ENCODE measurements at regions not wholly inside any gene's neighbourhood (a gene's known extent, or its start where the extent isn't known, plus 50 kb on each side); places are given as distances from the start of the nearest gene placed in this dataset.

GRCh38 chr1:221923929-221924598, 182.2 kb upstream of the DUSP10 start:
- H3K9me3 ChIP-seq, result no peaks in the 10 kb centered on the region
- no peak overlapping the region for H3K27ac Mint-ChIP-seq (ENCODE audit: unreplicated experiment)
- BruUV-seq (replicated peaks), result no TSS peak
- H3K27me3 ChIP-seq (replicated peaks; ENCODE audit: control insufficient read depth, insufficient read depth, low read length), result no peaks in the 10 kb centered on the region
- H3K4me3 ChIP-seq (ENCODE audit: low read depth, low read length), result no peak overlapping the region
- POLR2A ChIA-PET, result interaction anchor here (0.6 kb wide), 1 partner anchor 1138 kb away, joined by 3 read pairs; no protein-coding TSS in a partner anchor
- no peaks in the 10 kb centered on the region for H3K36me3 ChIP-seq (ENCODE audit: control insufficient read depth, insufficient read depth, low read length)
- intact Hi-C loops (cut with micrococcal nuclease; ENCODE audit: unreplicated experiment), result no loop called here
- H3K4me1 ChIP-seq, result no peaks in the 10 kb centered on the region
- no peak for DNase-seq
- H3K36me3 Mint-ChIP-seq (ENCODE audit: insufficient read depth, unreplicated experiment), result no peaks in the 10 kb centered on the region
- H3K27me3 Mint-ChIP-seq (ENCODE audit: insufficient read depth, unreplicated experiment), result no peaks in the 10 kb centered on the region
- CTCF ChIA-PET, result no interaction called here
- H3K4me1 Mint-ChIP-seq (ENCODE audit: low read depth, unreplicated experiment), result no peaks in the 10 kb centered on the region
- TF ChIP-seq CTCF (IDR thresholded peaks at IDR 0.05; ENCODE audit: insufficient read depth in 1 of 2, low read depth in 1 of 2, low read length in 1 of 2, severe bottlenecking in 1 of 2, unreplicated experiment in 1 of 2), result no peak
- no peak overlapping the region for H3K4me3 Mint-ChIP-seq (ENCODE audit: unreplicated experiment)
- H3K9me3 Mint-ChIP-seq (ENCODE audit: unreplicated experiment), result no peaks in the 10 kb centered on the region

GRCh38 chr1:221921936-221922335, 180.0 kb upstream of the DUSP10 start:
- Mint-ChIP-seq H3K4me1 (ENCODE audit: low read depth, unreplicated experiment) (no peaks in the 10 kb centered on the region), H3K27me3 (ENCODE audit: insufficient read depth, unreplicated experiment) (no peaks in the 10 kb centered on the region), H3K4me3 (ENCODE audit: unreplicated experiment) (no peak overlapping the region), H3K36me3 (ENCODE audit: insufficient read depth, unreplicated experiment) (no peaks in the 10 kb centered on the region), H3K27ac (ENCODE audit: unreplicated experiment) (no peak overlapping the region), H3K9me3 (ENCODE audit: unreplicated experiment) (no peaks in the 10 kb centered on the region)
- TF ChIP-seq CTCF (IDR thresholded peaks at IDR 0.05; ENCODE audit: insufficient read depth in 1 of 2, low read depth in 1 of 2, low read length in 1 of 2, severe bottlenecking in 1 of 2, unreplicated experiment in 1 of 2), result no peak
- no peak for DNase-seq
- CTCF ChIA-PET, result no interaction called here
- no peaks in the 10 kb centered on the region for H3K36me3 ChIP-seq (ENCODE audit: control insufficient read depth, insufficient read depth, low read length)
- H3K9me3 ChIP-seq, result no peaks in the 10 kb centered on the region
- POLR2A ChIA-PET, result no interaction called here
- H3K4me1 ChIP-seq, result no peaks in the 10 kb centered on the region
- H3K27me3 ChIP-seq (replicated peaks; ENCODE audit: control insufficient read depth, insufficient read depth, low read length), result no peaks in the 10 kb centered on the region
- BruUV-seq (replicated peaks), result no TSS peak
- no peak overlapping the region for H3K4me3 ChIP-seq (ENCODE audit: low read depth, low read length)
- intact Hi-C loops (cut with micrococcal nuclease; ENCODE audit: unreplicated experiment), result no loop called here

- TF ChIP-seq CTCF (IDR thresholded peaks at IDR 0.05; ENCODE audit: insufficient read depth in 1 of 2, low read depth in 1 of 2, low read length in 1 of 2, severe bottlenecking in 1 of 2, unreplicated experiment in 1 of 2), result no peak
- no peaks in the 10 kb centered on the region for H3K9me3 ChIP-seq
- POLR2A ChIA-PET, result no interaction called here
- H3K4me3 ChIP-seq (ENCODE audit: low read depth, low read length), result no peak overlapping the region
- DNase-seq, result no peak
- no peaks in the 10 kb centered on the region for H3K9me3 Mint-ChIP-seq (ENCODE audit: unreplicated experiment)
- CTCF ChIA-PET, result no interaction called here
- no peaks in the 10 kb centered on the region for H3K4me1 Mint-ChIP-seq (ENCODE audit: low read depth, unreplicated experiment)
- intact Hi-C loops (cut with micrococcal nuclease; ENCODE audit: unreplicated experiment), result no loop called here
- H3K27me3 Mint-ChIP-seq (ENCODE audit: insufficient read depth, unreplicated experiment), result peaks cover 2% of the 10 kb centered on the region
- H3K36me3 Mint-ChIP-seq (ENCODE audit: insufficient read depth, unreplicated experiment), result no peaks in the 10 kb centered on the region
- no peak overlapping the region for H3K4me3 Mint-ChIP-seq (ENCODE audit: unreplicated experiment)
- H3K4me1 ChIP-seq, result no peaks in the 10 kb centered on the region
- no peaks in the 10 kb centered on the region for H3K36me3 ChIP-seq (ENCODE audit: control insufficient read depth, insufficient read depth, low read length)
- H3K27ac Mint-ChIP-seq (ENCODE audit: unreplicated experiment), result no peak overlapping the region
- BruUV-seq (replicated peaks), result no TSS peak
- no peaks in the 10 kb centered on the region for H3K27me3 ChIP-seq (replicated peaks; ENCODE audit: control insufficient read depth, insufficient read depth, low read length)
These were observed 177.9 kb upstream of the DUSP10 start for GRCh38 chr1:221919743-221920142.

All from Caco-2 (cell line).